ENCODE measurements at regions not wholly inside any gene's neighbourhood (a gene's known extent, or its start where the extent isn't known, plus 50 kb on each side); places are given as distances from the start of the nearest gene placed in this dataset.

GRCh38 chr21:27495836-27496235 is 528.9 kb upstream of the ADAMTS5 start (continued):
- TF ChIP-seq ZNF462 (CRISPR knock-in tag; IDR thresholded peaks at IDR 0.05): no peak
- TF ChIP-seq EZH2phosphoT487 (IDR thresholded peaks at IDR 0.05; ENCODE audit: unreplicated experiment): no peak
- no peak for TF ChIP-seq CTCF (conservative IDR thresholded peaks at IDR 0.05; ENCODE audit: low read depth in 2 of 2)

DNA sequence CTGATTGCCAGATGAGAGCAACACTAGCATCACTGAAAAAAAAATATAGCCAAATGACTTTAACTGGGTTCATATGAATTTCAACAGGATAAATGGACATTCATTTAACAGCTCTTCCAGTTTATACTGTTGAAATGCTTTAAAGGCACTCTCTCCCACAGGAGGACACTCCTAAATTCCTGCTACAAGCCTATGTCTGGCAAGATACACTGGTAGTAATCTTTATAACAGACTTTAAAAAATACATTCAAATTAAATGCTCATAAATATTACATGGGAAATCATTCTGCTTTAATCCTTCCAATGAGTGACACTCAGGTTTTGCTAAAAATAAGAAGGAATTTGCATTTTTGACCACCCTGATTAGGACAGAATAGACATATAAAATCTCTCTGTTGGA is 526.7 kb upstream of the ADAMTS5 start:
- Histone ChIP-seq H2AFZ (no peak overlapping the region), H3K9me2 (ENCODE audit: insufficient read depth) (no peaks in the 10 kb centered on the region), H3K4me3 (no peak overlapping the region), H3K36me3 (ENCODE audit: insufficient read depth) (no peaks in the 10 kb centered on the region), H3K27ac (ENCODE audit: low read depth) (no peak overlapping the region), H3F3A (replicated peaks; ENCODE audit: low read depth) (no peaks in the 10 kb centered on the region), H3K4me2 (no peak overlapping the region), H3K79me2 (replicated peaks; ENCODE audit: insufficient read depth) (no peaks in the 10 kb centered on the region), H4K20me1 (replicated peaks; ENCODE audit: insufficient read depth) (no peaks in the 10 kb centered on the region), H3K27me3 (ENCODE audit: insufficient read depth) (no peaks in the 10 kb centered on the region), H3K4me1 (ENCODE audit: insufficient read depth) (peaks cover 3% of the 10 kb centered on the region; the same call in 1 of the 2 replicates)
- Mint-ChIP-seq H3K27me3 (ENCODE audit: insufficient read depth, low read depth, poor library complexity) (no peaks in the 10 kb centered on the region), H3K27ac (no peak overlapping the region), H3K4me3 (no peak overlapping the region), H3K36me3 (ENCODE audit: low read depth) (no peaks in the 10 kb centered on the region), H3K4me1 (peaks cover 8% of the 10 kb centered on the region), H3K9me3 (no peaks in the 10 kb centered on the region)
- ATAC-seq (no peak), DNase-seq (ENCODE audit: low spot score) (no peak)
- no peak for TF ChIP-seq NANOG (IDR thresholded peaks at IDR 0.05; ENCODE audit: borderline replicate concordance)

Measured in GM23338 (cell line).